ENCODE measurements at regions not wholly inside any gene's neighbourhood (a gene's known extent, or its start where the extent isn't known, plus 50 kb on each side); places are given as distances from the start of the nearest gene placed in this dataset.
"Not testable (repeated sequence)": the region's sequence is repeated elsewhere in the genome, so short reads cannot be mapped to it uniquely, and the experiment has no call there.

- TF ChIP-seq EP300 (IDR thresholded peaks at IDR 0.05) (no peak), CTCF (IDR thresholded peaks at IDR 0.05) (no peak), POLR2A (IDR thresholded peaks at IDR 0.05) (no peak), POLR2AphosphoS5 (IDR thresholded peaks at IDR 0.05) (no peak)
- Histone ChIP-seq H3K4me3 (no peak overlapping the region), H3K27me3 (peaks cover 13% of the 10 kb centered on the region), H3K9me3 (no peaks in the 10 kb centered on the region), H3K36me3 (no peaks in the 10 kb centered on the region), H3K27ac (no peak overlapping the region), H3K4me1 (no peaks in the 10 kb centered on the region)
- WGBS, 2 donors (ENCODE audit: low coverage in 1 of 2), result 69 to 88% methylated on average over 2 to 3 of the region's 4 CpGs
- ATAC-seq, result no peak
Observed at GRCh38 chr5:154590093-154590724, 112.2 kb upstream of the HAND1 start.

- Histone ChIP-seq H3K27ac (no peak overlapping the region), H3K9me3 (no peaks in the 10 kb centered on the region), H3K27me3 (peaks cover 13% of the 10 kb centered on the region), H3K4me3 (no peak overlapping the region), H3K36me3 (no peaks in the 10 kb centered on the region), H3K4me1 (no peaks in the 10 kb centered on the region)
- no peak for TF ChIP-seq POLR2A (IDR thresholded peaks at IDR 0.05)
- TF ChIP-seq CTCF (IDR thresholded peaks at IDR 0.05), result no peak
- TF ChIP-seq POLR2AphosphoS5 (IDR thresholded peaks at IDR 0.05), result no peak
- no peak for TF ChIP-seq EP300 (IDR thresholded peaks at IDR 0.05)
- no peak for ATAC-seq
- WGBS, 2 donors (ENCODE audit: low coverage in 1 of 2), result 79 to 100% methylated on average over 1 to 3 of the region's 4 CpGs
Observed at GRCh38 chr5:154589511-154589910, 111.5 kb upstream of the HAND1 start.

- not testable (repeated sequence) for H3K4me1 ChIP-seq, H3K27ac ChIP-seq, H3K4me3 ChIP-seq, ATAC-seq, H3K9me3 ChIP-seq, H3K36me3 ChIP-seq
- H3K27me3 ChIP-seq, result peaks cover 15% of the 10 kb centered on the region
- 66 to 72% methylated on average over 2 to 4 of the region's 7 CpGs for WGBS, 2 donors (ENCODE audit: low coverage in 1 of 2)
Observed at GRCh38 chr5:154588833-154589425, 110.9 kb upstream of the HAND1 start.

- H3K27ac ChIP-seq, result no peak overlapping the region
- no peaks in the 10 kb centered on the region for H3K36me3 ChIP-seq
- no peak for ATAC-seq
- no peaks in the 10 kb centered on the region for H3K9me3 ChIP-seq
- no peaks in the 10 kb centered on the region for H3K4me1 ChIP-seq
- peaks cover 20% of the 10 kb centered on the region for H3K27me3 ChIP-seq
- TF ChIP-seq CTCF (IDR thresholded peaks at IDR 0.05) (no peak), EP300 (IDR thresholded peaks at IDR 0.05) (no peak), POLR2AphosphoS5 (IDR thresholded peaks at IDR 0.05) (no peak), POLR2A (IDR thresholded peaks at IDR 0.05) (no peak)
- H3K4me3 ChIP-seq, result no peak overlapping the region
- WGBS, 2 donors (ENCODE audit: low coverage in 1 of 2), result 68 to 87% methylated on average over 11 to 13 of the region's 13 CpGs
Observed at GRCh38 chr5:154588091-154588774, 110.2 kb upstream of the HAND1 start.

GRCh38 chr5:154587123-154588026, 109.3 kb upstream of the HAND1 start:
- Histone ChIP-seq H3K4me3 (no peak overlapping the region), H3K27me3 (peaks cover 29% of the 10 kb centered on the region), H3K27ac (no peak overlapping the region), H3K36me3 (no peaks in the 10 kb centered on the region), H3K9me3 (no peaks in the 10 kb centered on the region), H3K4me1 (no peaks in the 10 kb centered on the region)
- TF ChIP-seq CTCF (IDR thresholded peaks at IDR 0.05), result no peak
- TF ChIP-seq POLR2AphosphoS5 (IDR thresholded peaks at IDR 0.05), result no peak
- no peak for TF ChIP-seq EP300 (IDR thresholded peaks at IDR 0.05)
- TF ChIP-seq POLR2A (IDR thresholded peaks at IDR 0.05), result no peak
- 60% methylated on average over 5 of the region's 10 CpGs; no CpG with 5 or more reads in 1 of the 2 donors for WGBS, 2 donors (ENCODE audit: low coverage in 1 of 2)
- no peak for ATAC-seq
